ENCODE measurements at regions not wholly inside any gene's neighbourhood (a gene's known extent, or its start where the extent isn't known, plus 50 kb on each side); places are given as distances from the start of the nearest gene placed in this dataset.

DNA sequence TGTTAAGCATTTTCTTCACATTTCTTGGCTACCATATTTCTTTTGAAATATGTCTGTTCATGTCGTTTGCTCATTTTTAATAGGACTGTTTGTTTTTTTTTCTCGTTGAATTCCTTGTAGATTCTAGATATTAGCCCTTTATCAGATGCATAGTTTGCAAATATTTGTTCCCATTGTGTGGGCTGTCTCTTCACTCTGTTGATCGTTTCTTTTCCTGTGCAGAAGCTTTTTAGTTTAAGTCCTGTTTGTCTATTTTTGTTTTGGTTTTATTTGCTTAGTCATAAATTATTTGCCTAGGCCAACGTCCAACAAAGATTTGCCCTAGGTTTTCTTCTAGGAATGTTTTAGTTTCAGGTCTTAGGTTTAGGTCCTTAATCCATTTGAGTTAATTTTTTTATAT is 1494.7 kb downstream of the SUCLG1 start:
- TF ChIP-seq, protein P1, sequence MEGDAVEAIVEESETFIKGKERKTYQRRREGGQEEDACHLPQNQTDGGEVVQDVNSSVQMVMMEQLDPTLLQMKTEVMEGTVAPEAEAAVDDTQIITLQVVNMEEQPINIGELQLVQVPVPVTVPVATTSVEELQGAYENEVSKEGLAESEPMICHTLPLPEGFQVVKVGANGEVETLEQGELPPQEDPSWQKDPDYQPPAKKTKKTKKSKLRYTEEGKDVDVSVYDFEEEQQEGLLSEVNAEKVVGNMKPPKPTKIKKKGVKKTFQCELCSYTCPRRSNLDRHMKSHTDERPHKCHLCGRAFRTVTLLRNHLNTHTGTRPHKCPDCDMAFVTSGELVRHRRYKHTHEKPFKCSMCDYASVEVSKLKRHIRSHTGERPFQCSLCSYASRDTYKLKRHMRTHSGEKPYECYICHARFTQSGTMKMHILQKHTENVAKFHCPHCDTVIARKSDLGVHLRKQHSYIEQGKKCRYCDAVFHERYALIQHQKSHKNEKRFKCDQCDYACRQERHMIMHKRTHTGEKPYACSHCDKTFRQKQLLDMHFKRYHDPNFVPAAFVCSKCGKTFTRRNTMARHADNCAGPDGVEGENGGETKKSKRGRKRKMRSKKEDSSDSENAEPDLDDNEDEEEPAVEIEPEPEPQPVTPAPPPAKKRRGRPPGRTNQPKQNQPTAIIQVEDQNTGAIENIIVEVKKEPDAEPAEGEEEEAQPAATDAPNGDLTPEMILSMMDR (IDR thresholded peaks at IDR 0.05; ENCODE audit: low read length): no peak
- no peak for TF ChIP-seq EZH2 (optimal IDR thresholded peaks at IDR 0.05; ENCODE audit: low read depth, low read length)
